Panc1 (cell line): ENCODE measurements at regions not wholly inside any gene's neighbourhood (a gene's known extent, or its start where the extent isn't known, plus 50 kb on each side); places are given as distances from the start of the nearest gene placed in this dataset.

Experiments used
- ATAC-seq: fragments of 200-7000 bp; cut with Tn5 transposase; 2 replicates; pipeline ENCODE4 v1.9.1; 2020; ENCODE audit warnings: mild to moderate bottlenecking, moderate library complexity
- BruUV-seq: library from RNA; stranded (reverse); fragments of 400-500 nt; replicated peaks from 2 replicates; lab custom pipeline; 2021; lab: Mats Ljungman, UMichigan
- CTCF ChIA-PET: fragments of 300-600 bp; sonication (Branson Sonifier 250); formaldehyde crosslinking; loops from one replicate; lab custom pipeline; 2022; ENCODE audit warnings: antibody characterized with exemption; lab: Charles Lee
- POLR2A ChIA-PET: fragments of 300-600 bp; sonication (Branson Sonifier 250); formaldehyde crosslinking; loops from one replicate; lab custom pipeline; 2022; ENCODE audit warnings: antibody characterized with exemption; lab: Charles Lee
- DNase-seq: peaks from one replicate; pipeline ENCODE4 v3.0.0-alpha.2; 2010; ENCODE audit warnings: low read depth, low spot score
- H3K27ac ChIP-seq: 2 replicates; pipeline ENCODE4 v1.5.1; 2011; ENCODE audit warnings: mild to moderate bottlenecking, low read length, inconsistent platforms
- H3K27me3 ChIP-seq: fragments of 200-500 bp; sonication (Bioruptor generic); 2 replicates; pipeline ENCODE4 v1.6.0; 2014; ENCODE audit warnings: low read length, inconsistent platforms; ENCODE audit not compliant: control insufficient read depth, insufficient read depth
- H3K36me3 ChIP-seq: fragments of 200-500 bp; sonication (Bioruptor generic); 2 replicates; pipeline ENCODE4 v1.5.1; 2014; ENCODE audit warnings: inconsistent platforms, mild to moderate bottlenecking, low read length, moderate library complexity; ENCODE audit not compliant: control insufficient read depth, insufficient read depth
- H3K4me1 ChIP-seq: 2 replicates; pipeline ENCODE4 v1.5.1; 2011; ENCODE audit warnings: inconsistent platforms, mild to moderate bottlenecking, low read length, moderate library complexity; ENCODE audit not compliant: control insufficient read depth, insufficient read depth
- H3K4me3 ChIP-seq, 2 experiments: 2 replicates each; pipeline ENCODE4 v1.5.1; 2011 to 2012; ENCODE audit warnings: low read depth in 2 of 2, low read length in 2 of 2, mild to moderate bottlenecking in 2 of 2, inconsistent platforms in 1 of 2, moderate library complexity in 1 of 2
- H3K9me3 ChIP-seq: fragments of 200-500 bp; sonication (Bioruptor generic); 2 replicates; pipeline ENCODE4 v1.5.1; 2014; ENCODE audit warnings: low read depth, mild to moderate bottlenecking, inconsistent platforms, low read length, moderate library complexity; ENCODE audit not compliant: control insufficient read depth, insufficient read depth
- POLR2AphosphoS5 ChIP-seq: IDR thresholded peaks from 2 replicates; pipeline ENCODE4 v1.6.1; 2012; ENCODE audit warnings: mild to moderate bottlenecking, low read depth, low read length, moderate library complexity
- SIN3A ChIP-seq: IDR thresholded peaks from 2 replicates; pipeline ENCODE4 v1.6.1; 2012; ENCODE audit warnings: low read depth, mild to moderate bottlenecking, low read length, moderate library complexity, borderline replicate concordance; ENCODE audit not compliant: insufficient read depth
- TCF7L2 ChIP-seq: IDR thresholded peaks from 2 replicates; pipeline ENCODE4 v1.6.1; 2011; ENCODE audit warnings: mild to moderate bottlenecking, low read depth, low read length, inconsistent platforms
- in situ Hi-C: cut with HindIII; loops from 2 replicates; pipeline ENCODE4 v1.10.0; 2016; ENCODE audit warnings: low sequenced_read_pairs, low pct_unique_long_range_greater_than_20kb
- intact Hi-C: fragments of 100-400 bp; cut with micrococcal nuclease; formaldehyde crosslinking; loops from one replicate; pipeline ENCODE4 v1.10.0; 2022; ENCODE audit not compliant: unreplicated experiment
- TF ChIP-seq, protein P1 (sequence below): fragments of 450-650 bp; IDR thresholded peaks from 2 replicates; pipeline ENCODE4 v1.5.1; 2017; ENCODE audit warnings: mild to moderate bottlenecking
- TF ChIP-seq, protein P2 (sequence below), 2 experiments: IDR thresholded peaks; 2 replicates each; pipeline ENCODE4 v1.6.1; 2011 to 2012; ENCODE audit warnings: low read depth in 2 of 2, control low read depth in 1 of 2, low read length in 1 of 2, mild to moderate bottlenecking in 1 of 2, moderate library complexity in 1 of 2; ENCODE audit not compliant: insufficient read depth in 1 of 2

DNA sequence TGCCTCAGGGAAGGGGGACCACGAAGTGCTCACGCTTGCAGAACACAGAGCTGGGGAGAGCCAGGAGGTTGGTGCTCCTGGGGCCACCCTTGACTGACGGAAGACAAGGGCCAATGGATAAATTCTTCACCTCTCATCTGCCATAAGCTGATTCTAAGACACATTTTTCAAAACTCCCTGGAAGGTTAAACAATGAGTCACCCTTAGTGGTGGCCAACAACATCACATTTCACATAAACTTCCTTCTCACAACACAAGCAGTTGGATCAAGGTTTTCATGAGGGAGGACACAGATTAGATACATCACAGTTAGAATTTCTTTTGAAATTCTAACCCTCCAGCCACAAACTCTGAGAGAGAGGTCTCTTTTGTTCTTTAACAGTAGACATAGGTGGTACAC, 713.6 kb upstream of the POU3F3 start:
- no peak for DNase-seq
- CTCF ChIA-PET = no interaction called here
- POLR2A ChIA-PET = no interaction called here

GRCh38 chr2:104158191-104158590, 695.7 kb upstream of the POU3F3 start:
- H3K9me3 ChIP-seq = no peaks in the 10 kb centered on the region
- ATAC-seq = no peak
- no peak overlapping the region for H3K4me3 ChIP-seq
- intact Hi-C loops = no loop called here
- no peaks in the 10 kb centered on the region; the same call in 1 of the 2 replicates for H3K27me3 ChIP-seq
- ChIA-PET POLR2A (no interaction called here), CTCF (no interaction called here)
- H3K27ac ChIP-seq = no peak overlapping the region
- TF ChIP-seq SIN3A = no peak
- in situ Hi-C loops = no loop called here
- BruUV-seq = no TSS peak
- no peaks in the 10 kb centered on the region for H3K4me1 ChIP-seq
- no peaks in the 10 kb centered on the region for H3K36me3 ChIP-seq
- no peak for DNase-seq

More for the DNA sequence above, 713.6 kb upstream of the POU3F3 start:
- no peak for TF ChIP-seq POLR2AphosphoS5
- TF ChIP-seq, protein P1, sequence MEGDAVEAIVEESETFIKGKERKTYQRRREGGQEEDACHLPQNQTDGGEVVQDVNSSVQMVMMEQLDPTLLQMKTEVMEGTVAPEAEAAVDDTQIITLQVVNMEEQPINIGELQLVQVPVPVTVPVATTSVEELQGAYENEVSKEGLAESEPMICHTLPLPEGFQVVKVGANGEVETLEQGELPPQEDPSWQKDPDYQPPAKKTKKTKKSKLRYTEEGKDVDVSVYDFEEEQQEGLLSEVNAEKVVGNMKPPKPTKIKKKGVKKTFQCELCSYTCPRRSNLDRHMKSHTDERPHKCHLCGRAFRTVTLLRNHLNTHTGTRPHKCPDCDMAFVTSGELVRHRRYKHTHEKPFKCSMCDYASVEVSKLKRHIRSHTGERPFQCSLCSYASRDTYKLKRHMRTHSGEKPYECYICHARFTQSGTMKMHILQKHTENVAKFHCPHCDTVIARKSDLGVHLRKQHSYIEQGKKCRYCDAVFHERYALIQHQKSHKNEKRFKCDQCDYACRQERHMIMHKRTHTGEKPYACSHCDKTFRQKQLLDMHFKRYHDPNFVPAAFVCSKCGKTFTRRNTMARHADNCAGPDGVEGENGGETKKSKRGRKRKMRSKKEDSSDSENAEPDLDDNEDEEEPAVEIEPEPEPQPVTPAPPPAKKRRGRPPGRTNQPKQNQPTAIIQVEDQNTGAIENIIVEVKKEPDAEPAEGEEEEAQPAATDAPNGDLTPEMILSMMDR = no peak
- TF ChIP-seq SIN3A = no peak
- TF ChIP-seq, protein P2, sequence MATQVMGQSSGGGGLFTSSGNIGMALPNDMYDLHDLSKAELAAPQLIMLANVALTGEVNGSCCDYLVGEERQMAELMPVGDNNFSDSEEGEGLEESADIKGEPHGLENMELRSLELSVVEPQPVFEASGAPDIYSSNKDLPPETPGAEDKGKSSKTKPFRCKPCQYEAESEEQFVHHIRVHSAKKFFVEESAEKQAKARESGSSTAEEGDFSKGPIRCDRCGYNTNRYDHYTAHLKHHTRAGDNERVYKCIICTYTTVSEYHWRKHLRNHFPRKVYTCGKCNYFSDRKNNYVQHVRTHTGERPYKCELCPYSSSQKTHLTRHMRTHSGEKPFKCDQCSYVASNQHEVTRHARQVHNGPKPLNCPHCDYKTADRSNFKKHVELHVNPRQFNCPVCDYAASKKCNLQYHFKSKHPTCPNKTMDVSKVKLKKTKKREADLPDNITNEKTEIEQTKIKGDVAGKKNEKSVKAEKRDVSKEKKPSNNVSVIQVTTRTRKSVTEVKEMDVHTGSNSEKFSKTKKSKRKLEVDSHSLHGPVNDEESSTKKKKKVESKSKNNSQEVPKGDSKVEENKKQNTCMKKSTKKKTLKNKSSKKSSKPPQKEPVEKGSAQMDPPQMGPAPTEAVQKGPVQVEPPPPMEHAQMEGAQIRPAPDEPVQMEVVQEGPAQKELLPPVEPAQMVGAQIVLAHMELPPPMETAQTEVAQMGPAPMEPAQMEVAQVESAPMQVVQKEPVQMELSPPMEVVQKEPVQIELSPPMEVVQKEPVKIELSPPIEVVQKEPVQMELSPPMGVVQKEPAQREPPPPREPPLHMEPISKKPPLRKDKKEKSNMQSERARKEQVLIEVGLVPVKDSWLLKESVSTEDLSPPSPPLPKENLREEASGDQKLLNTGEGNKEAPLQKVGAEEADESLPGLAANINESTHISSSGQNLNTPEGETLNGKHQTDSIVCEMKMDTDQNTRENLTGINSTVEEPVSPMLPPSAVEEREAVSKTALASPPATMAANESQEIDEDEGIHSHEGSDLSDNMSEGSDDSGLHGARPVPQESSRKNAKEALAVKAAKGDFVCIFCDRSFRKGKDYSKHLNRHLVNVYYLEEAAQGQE (IDR thresholded peaks at IDR 0.05; ENCODE audit: insufficient read depth in 1 of 2, low read depth in 2 of 2, low read length in 1 of 2) = no peak
- TF ChIP-seq TCF7L2 = no peak
- H3K27me3 ChIP-seq = no peaks in the 10 kb centered on the region
- in situ Hi-C loops (no loop called here), intact Hi-C loops (no loop called here)
- no TSS peak for BruUV-seq
- no peak for ATAC-seq
- no peaks in the 10 kb centered on the region; the same call in 1 of the 2 replicates for H3K9me3 ChIP-seq
- H3K4me1 ChIP-seq = no peaks in the 10 kb centered on the region
- H3K36me3 ChIP-seq = no peaks in the 10 kb centered on the region
- no peak overlapping the region for H3K4me3 ChIP-seq
- no peak overlapping the region for H3K27ac ChIP-seq

GRCh38 chr2:104163611-104164130, 690.2 kb upstream of the POU3F3 start:
- ATAC-seq = no peak
- intact Hi-C loops = no loop called here
- BruUV-seq = no TSS peak

More at GRCh38 chr2:104163611-104164130, 690.2 kb upstream of the POU3F3 start:
- TF ChIP-seq POLR2AphosphoS5 (no peak), SIN3A (no peak), TCF7L2 (no peak)
- TF ChIP-seq, protein P1 = no peak
- TF ChIP-seq, protein P2 (IDR thresholded peaks at IDR 0.05; ENCODE audit: insufficient read depth in 1 of 2, low read depth in 2 of 2, low read length in 1 of 2) = no peak
- Histone ChIP-seq H3K4me1 (no peaks in the 10 kb centered on the region), H3K36me3 (no peaks in the 10 kb centered on the region), H3K9me3 (no peaks in the 10 kb centered on the region), H3K4me3 (no peak overlapping the region), H3K27ac (no peak overlapping the region), H3K27me3 (no peaks in the 10 kb centered on the region; the same call in 1 of the 2 replicates)
- DNase-seq = no peak
- POLR2A ChIA-PET = no interaction called here
- CTCF ChIA-PET = no interaction called here
- in situ Hi-C loops = no loop called here
